ENCODE measurements at regions not wholly inside any gene's neighbourhood (a gene's known extent, or its start where the extent isn't known, plus 50 kb on each side); places are given as distances from the start of the nearest gene placed in this dataset.

- no peak for DNase-seq (ENCODE audit: low read depth)
These were observed 156.4 kb upstream of the PDE10A start for GRCh38 chr6:165819394-165819793.

GRCh38 chr6:165818200-165818599 is 155.2 kb upstream of the PDE10A start:
- no peak for DNase-seq (ENCODE audit: low read depth)

DNA sequence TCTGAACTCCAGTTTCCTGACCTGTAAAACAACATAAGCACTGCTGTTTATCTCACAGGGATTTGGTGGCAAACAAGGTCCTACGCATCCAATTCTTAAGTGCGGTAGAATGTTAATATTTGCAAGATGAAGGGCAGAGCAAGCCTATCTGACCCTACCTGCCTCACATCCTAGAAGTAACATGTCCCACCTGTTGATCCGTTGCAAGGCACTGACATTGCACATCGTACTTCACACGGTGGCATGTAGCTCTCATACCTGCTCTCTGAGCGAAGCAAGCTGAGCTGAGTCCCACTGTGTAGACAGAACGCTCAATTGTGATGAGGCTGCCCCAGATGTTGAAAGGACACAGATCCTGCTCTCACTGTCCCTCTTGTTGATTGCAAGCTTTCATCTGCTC is 154.7 kb upstream of the PDE10A start:
- DNase-seq (ENCODE audit: low read depth), result no peak

DNA sequence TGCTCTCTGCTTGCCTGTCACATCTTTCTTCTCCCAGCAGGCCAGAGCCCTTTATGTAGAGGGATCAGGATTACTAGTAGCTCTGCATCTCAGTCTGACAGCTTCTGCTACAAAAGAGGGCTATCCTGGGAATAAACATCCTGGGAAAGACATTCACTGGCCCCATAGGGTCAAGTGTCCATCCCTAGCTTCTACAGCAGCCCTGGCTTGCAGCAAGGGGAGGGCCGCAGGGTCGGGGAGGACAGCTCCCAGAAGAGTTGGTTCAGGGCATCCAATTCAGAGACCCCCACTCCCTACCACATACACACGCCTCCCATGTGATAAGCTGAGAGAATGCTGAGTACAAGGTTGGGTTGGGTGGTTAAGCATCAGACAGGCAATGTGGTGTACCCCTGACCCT is 154.1 kb upstream of the PDE10A start:
- DNase-seq (ENCODE audit: low read depth), result no peak

GRCh38 chr6:165814679-165815078 is 151.6 kb upstream of the PDE10A start:
- DNase-seq (ENCODE audit: low read depth), result no peak

DNA sequence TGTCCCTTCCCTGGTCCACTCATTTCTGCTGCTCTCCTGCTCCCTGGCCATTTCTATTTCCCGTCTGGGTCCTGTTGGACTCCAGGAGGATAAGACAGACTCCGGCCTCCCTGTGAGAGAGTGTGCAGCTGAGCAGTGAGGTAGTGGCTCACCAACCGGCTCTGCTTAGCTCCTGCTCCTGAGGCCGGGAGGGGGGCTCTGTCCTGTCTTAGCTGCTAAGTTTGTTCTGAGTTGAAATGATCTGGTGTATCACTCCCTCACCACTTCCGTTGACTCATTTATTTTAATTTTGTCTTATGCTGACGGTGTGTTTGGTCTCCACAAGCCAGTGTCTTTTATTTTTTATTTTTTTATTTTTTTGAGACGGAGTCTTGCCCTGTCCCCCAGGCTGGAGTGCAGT is 148.5 kb upstream of the PDE10A start:
- no peak for DNase-seq (ENCODE audit: low read depth)

DNA sequence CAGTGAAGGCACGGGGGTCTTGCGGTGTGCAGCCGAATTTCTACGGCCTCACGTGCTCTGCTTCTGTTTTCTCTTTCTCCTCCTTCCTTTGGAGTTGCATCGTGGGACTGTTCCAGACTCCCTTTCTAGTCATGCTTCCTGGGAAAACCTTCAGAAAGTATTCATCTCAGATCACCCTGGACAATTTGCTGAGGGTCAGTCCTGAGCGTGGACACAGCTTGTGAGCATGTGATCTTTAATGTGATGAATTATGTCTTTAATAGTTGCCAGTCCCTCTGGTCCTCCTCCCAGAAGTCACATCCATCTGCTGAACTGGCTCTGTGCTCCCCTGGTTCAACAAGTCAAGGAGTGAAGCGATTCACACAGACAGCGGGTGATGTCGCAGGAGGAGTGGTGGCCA is 145.0 kb upstream of the PDE10A start:
- no peak for DNase-seq (ENCODE audit: low read depth)

- no peak for DNase-seq (ENCODE audit: low read depth)
These were observed 144.4 kb upstream of the PDE10A start for GRCh38 chr6:165807249-165807960.

DNA sequence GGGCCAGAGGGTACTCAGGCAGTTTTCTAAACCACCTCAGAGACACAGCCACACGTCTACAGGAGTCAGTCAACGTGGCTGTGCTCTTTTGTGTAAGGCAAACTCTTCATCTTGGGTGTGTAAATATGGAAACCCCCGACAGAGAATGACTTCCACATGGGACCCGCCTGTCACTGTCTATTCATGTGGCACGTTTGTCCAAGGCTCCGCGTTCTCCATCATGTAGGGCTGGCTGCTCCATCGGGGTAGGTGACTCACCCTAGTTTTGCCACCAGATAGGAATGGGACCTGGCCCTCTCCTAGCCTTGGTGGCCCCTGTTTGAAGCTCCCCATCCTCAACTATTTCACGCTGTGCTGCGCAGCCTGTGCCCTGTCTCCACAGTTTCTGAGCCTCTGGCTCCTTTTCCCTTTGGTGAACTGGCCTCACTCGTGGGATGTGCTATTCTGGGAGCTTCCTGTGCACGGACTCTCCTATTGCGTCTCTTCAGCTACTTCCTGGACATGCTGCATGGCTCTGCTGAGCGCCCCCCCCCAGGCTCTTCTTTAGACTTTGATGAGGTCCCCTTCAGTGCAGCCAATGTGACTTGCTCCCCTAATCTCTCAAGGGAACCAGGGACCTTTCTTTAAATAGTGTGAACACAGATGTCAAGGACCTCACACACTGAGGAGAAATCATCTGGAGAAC is 143.2 kb upstream of the PDE10A start:
- DNase-seq (ENCODE audit: low read depth), result no peak

DNA sequence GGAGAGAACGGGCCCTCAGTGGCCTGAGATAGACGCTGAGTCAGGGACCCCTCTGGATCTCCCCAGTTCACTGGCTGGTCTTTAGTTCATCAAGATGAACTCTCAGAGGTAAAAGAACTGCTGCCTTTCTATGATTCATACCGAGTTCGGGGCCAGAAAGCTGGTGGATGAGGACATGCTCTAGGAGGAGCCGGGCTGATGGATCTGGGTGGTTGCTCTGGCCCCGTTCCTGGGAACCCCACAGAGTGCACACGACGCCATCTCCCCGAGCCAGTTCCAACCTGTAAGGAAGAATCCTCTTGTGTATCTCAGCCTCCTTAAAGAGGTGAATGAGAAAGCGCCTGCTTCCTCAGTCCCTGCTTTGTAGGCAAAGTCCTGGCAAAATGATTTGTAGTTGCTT is 142.6 kb upstream of the PDE10A start:
- DNase-seq (ENCODE audit: low read depth), result no peak

GRCh38 chr6:165805067-165805555 is 142.1 kb upstream of the PDE10A start:
- DNase-seq (ENCODE audit: low read depth), result no peak

DNA sequence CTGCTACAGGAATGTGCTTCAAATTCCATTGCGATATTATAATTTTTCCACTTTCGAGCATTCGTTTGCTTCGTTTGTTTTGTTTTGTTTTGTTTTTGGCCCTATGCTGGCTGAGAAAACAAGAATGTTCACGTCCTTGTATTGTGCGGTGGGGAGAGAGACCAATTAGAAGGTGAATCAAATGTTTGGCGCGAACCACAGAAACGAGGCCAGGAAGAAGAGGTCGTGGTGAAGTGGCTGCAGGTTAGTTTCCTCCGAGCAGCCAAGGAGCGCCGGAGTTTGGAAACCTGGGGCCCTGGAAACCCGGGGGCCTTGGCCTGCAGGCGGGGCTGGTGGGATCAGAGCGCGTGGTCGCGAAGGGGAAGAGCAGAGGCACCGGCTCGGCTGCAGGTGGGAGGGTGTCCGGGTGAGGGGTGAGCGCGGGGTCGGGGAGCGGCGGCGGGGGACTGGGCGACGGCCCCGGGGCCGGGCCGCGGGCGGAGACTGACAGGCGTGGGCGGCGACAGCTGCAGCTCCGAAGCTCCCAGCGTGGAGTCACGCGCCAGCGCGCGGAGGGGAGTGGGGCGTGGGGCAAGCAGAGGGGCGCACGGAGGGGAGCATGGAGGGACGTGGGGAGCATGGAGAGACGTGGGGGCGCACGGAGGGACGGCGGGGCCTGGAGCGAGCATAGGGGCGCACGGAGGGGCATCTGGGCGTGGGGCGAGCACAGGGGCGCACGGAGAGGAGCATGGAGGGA is 141.5 kb upstream of the PDE10A start:
- DNase-seq (ENCODE audit: low read depth), result no peak

GRCh38 chr6:165800337-165800736 is 137.3 kb upstream of the PDE10A start:
- no peak for DNase-seq (ENCODE audit: low read depth)

DNA sequence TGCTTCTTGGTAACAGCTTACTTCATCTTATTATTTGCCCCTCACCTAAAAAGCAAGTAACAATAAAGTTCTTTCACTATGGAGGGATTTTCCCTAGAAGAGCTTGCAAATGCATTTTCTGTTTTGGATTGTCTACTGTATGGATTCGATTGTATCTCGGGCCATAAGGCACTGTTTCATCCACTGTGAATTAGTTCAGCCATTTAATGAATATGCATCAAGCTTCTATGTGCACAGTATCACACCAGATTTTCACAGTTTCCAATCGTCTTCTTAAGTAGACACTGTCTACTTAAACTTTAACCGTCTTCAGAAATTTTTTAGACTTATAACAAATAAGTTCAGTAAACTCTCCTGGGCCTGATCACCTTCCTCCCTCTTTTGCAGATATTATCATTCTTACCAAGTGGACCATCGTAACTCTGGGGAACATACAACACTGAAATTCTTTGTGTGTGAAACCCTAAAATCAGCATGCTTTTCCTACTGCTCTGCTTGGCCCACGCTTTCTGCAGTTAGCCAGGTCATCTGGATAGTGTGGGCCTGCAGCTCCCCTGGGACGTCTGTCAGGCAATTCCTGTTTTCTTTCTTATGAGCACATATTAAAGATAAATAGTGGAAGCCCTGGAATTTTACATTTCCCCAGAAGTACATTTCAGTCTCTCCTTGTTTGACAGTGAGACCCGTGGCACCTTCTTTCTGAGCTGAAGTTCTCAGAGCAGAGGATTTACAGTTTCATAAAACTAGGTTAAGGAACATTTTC is 136.5 kb upstream of the PDE10A start:
- no peak for DNase-seq (ENCODE audit: low read depth)

DNA sequence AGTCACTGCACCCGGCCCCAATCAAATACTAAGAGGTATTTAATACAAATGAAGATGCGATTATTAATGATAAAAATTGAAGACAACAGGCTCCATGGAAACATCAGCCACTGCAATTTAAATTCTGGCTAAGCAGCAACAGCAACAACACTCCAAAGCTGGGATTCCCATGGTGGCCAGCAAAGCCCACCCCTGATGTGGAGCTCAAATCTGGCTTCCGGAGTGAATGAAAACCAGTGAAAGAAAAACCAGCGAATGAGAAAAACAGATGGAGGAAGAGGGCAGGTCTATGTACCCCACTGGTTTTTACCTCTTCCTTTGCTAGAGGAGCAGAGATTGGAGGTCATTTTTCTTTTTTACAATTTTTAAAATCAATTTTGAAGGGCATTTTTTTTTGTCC is 135.9 kb upstream of the PDE10A start:
- DNase-seq (ENCODE audit: low read depth), result no peak

DNA sequence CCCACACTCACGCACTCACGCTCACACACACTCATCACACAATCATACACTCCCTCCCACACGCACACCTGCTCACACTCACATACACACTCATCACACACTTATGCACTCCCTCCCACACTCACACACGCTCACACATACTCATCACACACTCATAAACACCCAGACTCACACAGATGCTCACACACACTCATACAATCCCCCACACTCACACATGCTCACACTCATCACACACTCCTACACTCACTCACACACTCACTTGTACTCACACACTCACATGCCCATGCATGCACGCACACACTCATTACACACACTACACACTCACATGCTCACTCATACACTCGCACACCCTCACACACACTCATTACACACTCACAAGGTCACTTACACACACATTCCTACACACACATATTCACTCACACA is 131.1 kb upstream of the PDE10A start:
- no peak for DNase-seq (ENCODE audit: low read depth)

GRCh38 chr6:165793287-165793825 is 130.3 kb upstream of the PDE10A start:
- no peak for DNase-seq (ENCODE audit: low read depth)

- DNase-seq (ENCODE audit: low read depth), result no peak
These were observed 128.9 kb upstream of the PDE10A start for GRCh38 chr6:165791876-165792437.

- DNase-seq (ENCODE audit: low read depth), result no peak
These were observed 128.3 kb upstream of the PDE10A start for GRCh38 chr6:165791306-165791705.

GRCh38 chr6:165782812-165783211 is 119.8 kb upstream of the PDE10A start:
- DNase-seq (ENCODE audit: low read depth), result no peak

DNA sequence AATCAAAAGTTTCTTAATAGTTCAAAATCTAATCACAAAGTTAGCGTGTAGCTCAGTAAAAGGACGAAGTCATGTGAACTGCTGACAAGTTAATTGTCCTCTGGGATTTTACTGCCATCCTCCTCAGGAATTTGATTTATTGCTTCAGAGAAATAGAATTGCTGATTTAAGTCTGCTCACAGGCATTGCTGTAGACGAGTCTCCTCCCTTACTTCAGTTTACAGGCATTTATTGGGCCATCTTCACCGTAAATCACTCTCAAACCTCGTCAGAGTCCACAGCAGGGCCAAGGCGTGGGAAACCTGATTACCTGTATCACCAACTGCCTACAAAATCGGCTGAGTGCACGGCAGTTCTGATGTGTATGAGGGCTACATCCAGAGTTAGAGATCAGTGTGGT is 119.1 kb upstream of the PDE10A start:
- no peak for DNase-seq (ENCODE audit: low read depth)

GRCh38 chr6:165777680-165778079 is 114.6 kb upstream of the PDE10A start:
- no peak for DNase-seq (ENCODE audit: low read depth)

Data from activated T-helper 1 cell treated with Interleukin-2 at 50 U/mL for 16 hours (primary cell).